ENCODE measurements at regions not wholly inside any gene's neighbourhood (a gene's known extent, or its start where the extent isn't known, plus 50 kb on each side); places are given as distances from the start of the nearest gene placed in this dataset.
A peak's percentile ranks its signal among the peaks of the same experiment; 100 is the strongest.

DNA sequence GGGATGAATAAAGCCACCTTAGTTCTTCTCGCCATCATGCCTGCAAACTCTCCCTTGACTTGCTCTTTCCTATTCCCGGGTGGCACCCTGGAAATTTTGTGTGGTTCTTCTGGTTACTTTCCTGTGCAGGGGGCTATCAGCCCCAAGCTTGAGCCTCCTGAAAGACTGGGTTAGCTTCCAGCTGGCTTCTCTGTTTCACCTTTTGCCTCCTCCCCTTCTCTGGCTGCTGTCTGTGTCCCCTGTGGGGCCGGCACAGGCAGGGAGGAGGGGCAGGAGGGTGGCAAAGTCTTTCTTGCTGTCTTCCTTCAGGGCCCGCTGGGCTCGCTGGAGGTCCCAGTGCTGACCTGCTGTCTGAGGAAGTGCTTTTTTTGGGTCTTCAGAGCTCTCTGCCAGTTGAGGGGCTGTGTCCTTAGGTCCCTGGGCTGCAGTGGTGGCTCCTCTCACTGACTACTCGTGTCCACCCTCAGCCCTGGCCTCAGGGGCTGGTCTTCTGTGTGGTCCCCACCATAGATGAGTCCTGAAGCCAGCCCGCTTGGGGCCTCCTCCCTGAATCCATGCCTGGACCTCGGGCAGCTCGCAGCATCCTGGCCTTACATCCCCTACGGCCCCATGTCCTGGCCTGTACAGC is 196.5 kb downstream of the KLF13 start:
- Histone ChIP-seq H3K4me1 (ENCODE audit: control insufficient read depth, low read depth, low read length) (no peaks in the 10 kb centered on the region), H3K18ac (ENCODE audit: low read length) (no peak overlapping the region), H3K4me3 (ENCODE audit: low read length) (no peak overlapping the region), H3K56ac (ENCODE audit: low read length) (no peak overlapping the region), H3K4me2 (ENCODE audit: low read length) (no peak overlapping the region), H3K4ac (ENCODE audit: low read depth, low read length) (no peak overlapping the region), H3K27me3 (ENCODE audit: insufficient read depth, low read length, poor library complexity) (no peaks in the 10 kb centered on the region), H3K27ac (ENCODE audit: low read depth, low read length) (no peak overlapping the region), H2BK120ac (ENCODE audit: low read depth, low read length) (no peak overlapping the region), H3K79me2 (ENCODE audit: control insufficient read depth, insufficient read depth, low read length) (no peaks in the 10 kb centered on the region), H3K9ac (ENCODE audit: low read length) (no peak overlapping the region), H2BK5ac (ENCODE audit: low read length) (no peak overlapping the region), H3K79me1 (ENCODE audit: low read length) (no peaks in the 10 kb centered on the region), H3K36me3 (ENCODE audit: control insufficient read depth, insufficient read depth, low read length) (no peaks in the 10 kb centered on the region), H3K23ac (ENCODE audit: low read length) (no peak overlapping the region), H2AK5ac (ENCODE audit: low read length) (no peak overlapping the region), H4K8ac (ENCODE audit: low read depth, low read length) (no peak overlapping the region), H4K5ac (ENCODE audit: low read length) (no peak overlapping the region), H2BK15ac (replicated peaks; ENCODE audit: low read depth) (no peak overlapping the region)
- no CpG with 5 or more reads among the region's 10 CpGs for WGBS (ENCODE audit: extremely low coverage, insufficient coverage, low lambda C conversion rate)
- DNase-seq: no peak

DNA sequence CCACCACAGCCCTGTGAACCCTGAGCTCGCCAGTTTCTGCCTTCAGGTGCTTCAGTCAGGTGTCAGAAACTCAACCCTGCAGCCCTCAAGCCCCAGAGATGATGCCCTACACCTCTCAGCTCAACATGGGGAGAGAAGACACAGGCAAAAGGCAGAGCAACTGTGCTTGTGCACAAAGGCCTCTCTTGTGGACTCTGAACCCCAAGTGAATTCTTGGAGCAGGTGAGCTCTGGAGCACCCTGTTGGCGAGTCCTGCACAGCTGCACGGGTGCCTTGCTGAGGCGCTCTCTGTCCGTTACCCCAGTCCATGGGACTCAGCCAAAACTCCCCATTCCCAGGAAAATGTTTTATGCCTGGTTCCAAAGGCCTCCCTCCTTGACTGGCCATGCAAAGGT is 197.0 kb downstream of the KLF13 start:
- no peak overlapping the region for H3K27ac ChIP-seq (ENCODE audit: low read depth, low read length)
- WGBS (ENCODE audit: extremely low coverage, insufficient coverage, low lambda C conversion rate): no CpG with 5 or more reads among the region's 5 CpGs
- no peak overlapping the region for H3K4me3 ChIP-seq (ENCODE audit: low read length)

DNA sequence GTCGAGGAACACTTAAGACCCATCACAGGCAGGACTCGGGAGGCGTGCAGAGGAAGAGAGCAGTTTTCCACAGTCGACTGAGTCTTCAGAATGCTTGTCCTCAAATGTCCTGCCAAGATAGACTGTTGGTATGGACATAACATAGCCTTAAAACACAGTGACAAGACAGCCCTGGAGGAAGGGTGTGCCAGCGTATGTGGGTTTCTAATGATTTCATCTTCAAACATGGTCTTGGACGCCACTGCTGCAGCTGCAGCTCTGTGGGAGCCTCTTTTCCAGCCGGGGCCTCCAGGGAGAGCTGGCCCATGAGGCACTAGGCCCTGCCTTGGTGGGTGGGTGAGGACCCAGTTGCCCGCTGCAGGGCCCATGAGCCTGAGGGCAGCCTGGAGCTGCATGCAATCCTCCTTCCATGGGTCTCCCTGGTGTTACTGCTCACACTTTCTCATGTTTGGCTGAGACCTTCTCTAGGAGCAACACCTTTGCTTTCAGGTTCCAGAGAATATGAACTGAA is 198.6 kb downstream of the KLF13 start:
- H3K27me3 ChIP-seq (ENCODE audit: insufficient read depth, low read length, poor library complexity): no peaks in the 10 kb centered on the region
- H3K79me1 ChIP-seq (ENCODE audit: low read length): no peaks in the 10 kb centered on the region
- H3K27ac ChIP-seq (ENCODE audit: low read depth, low read length): no peak overlapping the region
- no peak overlapping the region for H3K4me2 ChIP-seq (ENCODE audit: low read length)
- no peak overlapping the region for H4K8ac ChIP-seq (ENCODE audit: low read depth, low read length)
- no peak for DNase-seq
- no peaks in the 10 kb centered on the region for H3K4me1 ChIP-seq (ENCODE audit: control insufficient read depth, low read depth, low read length)
- H2BK15ac ChIP-seq (replicated peaks; ENCODE audit: low read depth): no peak overlapping the region
- no peaks in the 10 kb centered on the region for H3K36me3 ChIP-seq (ENCODE audit: control insufficient read depth, insufficient read depth, low read length)
- no peaks in the 10 kb centered on the region for H3K79me2 ChIP-seq (ENCODE audit: control insufficient read depth, insufficient read depth, low read length)
- no peak overlapping the region for H3K18ac ChIP-seq (ENCODE audit: low read length)
- no peak overlapping the region for H4K5ac ChIP-seq (ENCODE audit: low read length)
- no peak overlapping the region for H3K4ac ChIP-seq (ENCODE audit: low read depth, low read length)
- no peak overlapping the region for H2BK5ac ChIP-seq (ENCODE audit: low read length)
- H2BK120ac ChIP-seq (ENCODE audit: low read depth, low read length): no peak overlapping the region
- no peak overlapping the region for H3K56ac ChIP-seq (ENCODE audit: low read length)
- no peak overlapping the region for H3K4me3 ChIP-seq (ENCODE audit: low read length)
- H3K23ac ChIP-seq (ENCODE audit: low read length): no peak overlapping the region
- no peak overlapping the region for H3K9ac ChIP-seq (ENCODE audit: low read length)
- H2AK5ac ChIP-seq (ENCODE audit: low read length): no peak overlapping the region
- no CpG with 5 or more reads among the region's 8 CpGs for WGBS (ENCODE audit: extremely low coverage, insufficient coverage, low lambda C conversion rate)

More for the DNA sequence above, 197.0 kb downstream of the KLF13 start:
- Histone ChIP-seq H3K4ac (ENCODE audit: low read depth, low read length) (no peak overlapping the region), H2AK5ac (ENCODE audit: low read length) (no peak overlapping the region), H3K79me2 (ENCODE audit: control insufficient read depth, insufficient read depth, low read length) (no peaks in the 10 kb centered on the region), H2BK15ac (replicated peaks; ENCODE audit: low read depth) (no peak overlapping the region), H3K4me1 (ENCODE audit: control insufficient read depth, low read depth, low read length) (no peaks in the 10 kb centered on the region), H3K9ac (ENCODE audit: low read length) (no peak overlapping the region), H3K18ac (ENCODE audit: low read length) (no peak overlapping the region), H3K56ac (ENCODE audit: low read length) (no peak overlapping the region), H3K79me1 (ENCODE audit: low read length) (no peaks in the 10 kb centered on the region), H2BK120ac (ENCODE audit: low read depth, low read length) (no peak overlapping the region), H3K4me2 (ENCODE audit: low read length) (no peak overlapping the region), H4K8ac (ENCODE audit: low read depth, low read length) (no peak overlapping the region), H4K5ac (ENCODE audit: low read length) (no peak overlapping the region), H2BK5ac (ENCODE audit: low read length) (no peak overlapping the region), H3K27me3 (ENCODE audit: insufficient read depth, low read length, poor library complexity) (no peaks in the 10 kb centered on the region), H3K36me3 (ENCODE audit: control insufficient read depth, insufficient read depth, low read length) (no peaks in the 10 kb centered on the region), H3K23ac (ENCODE audit: low read length) (no peak overlapping the region)
- no peak for DNase-seq

DNA sequence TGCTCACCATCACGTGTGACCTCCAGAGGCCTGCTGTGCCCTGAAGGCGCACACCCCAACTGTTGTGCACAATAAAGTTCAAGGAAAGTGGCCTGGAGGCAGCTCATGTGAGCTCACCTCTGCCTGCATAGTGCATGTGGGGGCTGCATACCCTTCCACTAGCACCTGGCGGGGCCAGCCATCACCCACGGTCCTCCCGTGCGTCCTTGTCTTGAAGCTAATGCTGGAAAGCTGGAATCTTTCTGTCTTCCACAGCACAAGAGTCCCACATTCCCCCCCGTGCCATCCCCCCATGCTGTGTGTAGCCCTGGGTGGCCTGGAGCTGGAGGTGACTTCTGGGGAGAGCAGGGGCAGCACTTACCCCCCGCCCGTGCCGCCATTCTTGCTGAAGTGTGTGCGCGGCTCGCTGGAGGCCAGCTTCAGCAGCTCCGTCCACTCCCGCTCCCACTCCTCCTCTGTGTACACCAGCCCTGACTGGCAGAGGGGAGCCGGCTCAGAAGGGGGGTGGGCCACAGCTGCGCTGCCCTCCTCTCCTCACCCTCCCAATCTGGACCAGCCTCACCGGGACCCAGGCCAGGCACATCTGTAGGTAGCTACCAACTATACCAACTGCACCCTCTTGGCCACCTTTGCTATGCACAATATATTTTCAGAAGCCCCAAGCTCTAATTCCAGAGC is 199.5 kb downstream of the KLF13 start:
- Histone ChIP-seq H2BK15ac (replicated peaks; ENCODE audit: low read depth) (no peak overlapping the region), H3K9ac (ENCODE audit: low read length) (no peak overlapping the region), H3K23ac (ENCODE audit: low read length) (no peak overlapping the region), H4K8ac (ENCODE audit: low read depth, low read length) (no peak overlapping the region), H2AK5ac (ENCODE audit: low read length) (no peak overlapping the region), H3K4ac (ENCODE audit: low read depth, low read length) (no peak overlapping the region), H3K79me2 (ENCODE audit: control insufficient read depth, insufficient read depth, low read length) (no peaks in the 10 kb centered on the region), H4K5ac (ENCODE audit: low read length) (no peak overlapping the region), H3K27ac (ENCODE audit: low read depth, low read length) (no peak overlapping the region), H3K36me3 (ENCODE audit: control insufficient read depth, insufficient read depth, low read length) (no peaks in the 10 kb centered on the region), H3K27me3 (ENCODE audit: insufficient read depth, low read length, poor library complexity) (no peaks in the 10 kb centered on the region), H3K18ac (ENCODE audit: low read length) (no peak overlapping the region), H3K4me1 (ENCODE audit: control insufficient read depth, low read depth, low read length) (no peaks in the 10 kb centered on the region), H2BK120ac (ENCODE audit: low read depth, low read length) (no peak overlapping the region), H3K4me2 (ENCODE audit: low read length) (no peak overlapping the region), H3K56ac (ENCODE audit: low read length) (no peak overlapping the region), H2BK5ac (ENCODE audit: low read length) (no peak overlapping the region), H3K4me3 (ENCODE audit: low read length) (no peak overlapping the region), H3K79me1 (ENCODE audit: low read length) (no peaks in the 10 kb centered on the region)
- DNase-seq: no peak
- WGBS (ENCODE audit: extremely low coverage, insufficient coverage, low lambda C conversion rate): no CpG with 5 or more reads among the region's 18 CpGs

DNA sequence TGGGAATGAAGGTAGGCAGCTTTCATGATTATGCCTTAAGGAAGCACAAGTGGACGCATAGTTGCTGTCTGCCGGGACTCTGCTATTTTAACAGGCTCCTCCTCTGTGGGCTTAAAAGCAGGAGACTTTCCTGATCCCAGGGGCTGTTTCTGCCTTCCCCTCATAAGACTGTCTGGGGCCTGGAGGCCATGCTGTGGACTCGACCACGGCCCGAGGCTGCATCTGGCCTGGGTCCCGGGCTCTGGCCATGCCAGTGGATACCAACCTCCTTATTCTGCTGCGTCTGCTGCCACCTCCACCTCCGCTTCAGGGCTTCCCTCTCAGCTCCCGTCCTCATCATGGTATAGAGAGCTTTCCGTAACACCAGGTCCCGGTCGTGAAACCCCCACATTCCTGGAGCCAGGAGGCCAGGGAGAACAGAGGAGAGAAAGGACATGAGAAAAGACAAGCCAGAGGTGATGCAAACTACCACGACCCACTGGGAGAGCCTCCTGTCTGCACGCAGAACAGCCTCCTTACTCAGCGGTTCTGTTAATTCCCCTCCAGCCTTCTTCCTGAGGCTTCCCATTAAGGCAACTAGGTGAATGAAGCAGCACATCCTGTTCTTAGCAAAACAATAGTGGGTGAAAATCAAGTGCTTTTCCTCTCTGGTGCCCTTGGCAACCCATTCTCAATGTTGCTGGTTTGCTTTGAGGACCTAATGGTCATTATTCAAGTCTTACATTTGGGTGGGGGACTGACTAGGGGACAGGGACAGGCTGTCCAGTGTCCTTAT is 200.5 kb downstream of the KLF13 start:
- Histone ChIP-seq H3K27me3 (ENCODE audit: insufficient read depth, low read length, poor library complexity) (no peaks in the 10 kb centered on the region), H4K5ac (ENCODE audit: low read length) (no peak overlapping the region), H3K18ac (ENCODE audit: low read length) (no peak overlapping the region), H3K27ac (ENCODE audit: low read depth, low read length) (no peak overlapping the region), H3K4ac (ENCODE audit: low read depth, low read length) (no peak overlapping the region), H3K79me2 (ENCODE audit: control insufficient read depth, insufficient read depth, low read length) (no peaks in the 10 kb centered on the region), H3K56ac (ENCODE audit: low read length) (no peak overlapping the region), H2BK5ac (ENCODE audit: low read length) (no peak overlapping the region), H3K4me2 (ENCODE audit: low read length) (no peak overlapping the region), H4K8ac (ENCODE audit: low read depth, low read length) (no peak overlapping the region), H3K4me1 (ENCODE audit: control insufficient read depth, low read depth, low read length) (no peaks in the 10 kb centered on the region), H3K23ac (ENCODE audit: low read length) (no peak overlapping the region), H3K36me3 (ENCODE audit: control insufficient read depth, insufficient read depth, low read length) (no peaks in the 10 kb centered on the region), H2AK5ac (ENCODE audit: low read length) (no peak overlapping the region), H2BK120ac (ENCODE audit: low read depth, low read length) (no peak overlapping the region), H3K4me3 (ENCODE audit: low read length) (no peak overlapping the region), H3K79me1 (ENCODE audit: low read length) (no peaks in the 10 kb centered on the region), H2BK15ac (replicated peaks; ENCODE audit: low read depth) (no peak overlapping the region), H3K9ac (ENCODE audit: low read length) (no peak overlapping the region)
- no CpG with 5 or more reads among the region's 15 CpGs for WGBS (ENCODE audit: extremely low coverage, insufficient coverage, low lambda C conversion rate)
- DNase-seq: peak; percentile 14
